Activated CD8-positive, alpha-beta memory T cell treated with anti-CD3 and anti-CD28 coated beads for 36 hours (primary cell): ENCODE measurements at regions not wholly inside any gene's neighbourhood (a gene's known extent, or its start where the extent isn't known, plus 50 kb on each side); places are given as distances from the start of the nearest gene placed in this dataset.
"Not testable (repeated sequence)": the region's sequence is repeated elsewhere in the genome, so short reads cannot be mapped to it uniquely, and the experiment has no call there.

Source experiments
- CTCF ChIA-PET: fragments of 350-600 bp; sonication (Branson Sonifier 250); formaldehyde crosslinking; loops from one replicate; lab custom pipeline; 2021; ENCODE audit warnings: antibody characterized with exemption; lab: Charles Lee
- POLR2A ChIA-PET: fragments of 350-600 bp; sonication (Branson Sonifier 250); formaldehyde crosslinking; loops from one replicate; lab custom pipeline; 2021; ENCODE audit warnings: antibody characterized with exemption; lab: Charles Lee

DNA sequence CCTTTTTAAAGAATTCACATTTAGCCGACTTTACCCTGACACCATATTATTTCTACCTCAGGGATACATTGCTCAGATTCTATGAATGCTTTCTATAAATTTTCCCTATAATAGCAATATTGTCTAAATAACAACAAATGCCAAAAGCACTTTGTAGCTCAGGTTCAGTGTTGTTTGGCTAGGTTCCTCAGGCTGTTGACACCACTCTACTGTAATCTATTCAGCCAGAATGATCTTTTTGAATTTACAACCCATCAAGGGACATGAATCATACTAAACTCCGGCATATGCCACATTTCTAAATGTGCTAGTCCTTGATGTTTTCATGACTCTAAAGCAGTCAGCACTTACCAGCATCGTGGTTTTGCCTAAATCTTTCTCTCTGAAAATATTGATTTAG lies 641.5 kb upstream of the CDH10 start:
- POLR2A ChIA-PET = no interaction called here
- CTCF ChIA-PET = no interaction called here

DNA sequence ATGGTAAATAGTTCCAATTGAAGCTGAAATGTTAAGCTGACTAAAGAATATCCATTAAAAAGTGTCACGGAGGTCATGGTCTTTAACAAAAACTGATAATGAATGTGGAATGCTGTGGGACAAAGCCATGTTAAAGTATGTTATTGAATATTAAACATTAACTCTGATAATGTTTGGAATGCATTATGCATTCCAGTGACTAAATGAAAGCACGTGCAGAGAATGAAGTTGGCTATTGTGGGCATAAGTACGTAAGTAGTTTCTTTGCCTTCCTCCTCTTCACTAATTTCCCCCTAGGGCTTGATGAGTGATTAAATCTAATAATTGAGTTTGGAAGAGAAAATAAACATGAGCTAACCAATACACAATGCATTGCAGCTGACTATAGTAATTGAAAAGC lies 640.4 kb upstream of the CDH10 start:
- ChIA-PET CTCF (no interaction called here), POLR2A (no interaction called here)

DNA sequence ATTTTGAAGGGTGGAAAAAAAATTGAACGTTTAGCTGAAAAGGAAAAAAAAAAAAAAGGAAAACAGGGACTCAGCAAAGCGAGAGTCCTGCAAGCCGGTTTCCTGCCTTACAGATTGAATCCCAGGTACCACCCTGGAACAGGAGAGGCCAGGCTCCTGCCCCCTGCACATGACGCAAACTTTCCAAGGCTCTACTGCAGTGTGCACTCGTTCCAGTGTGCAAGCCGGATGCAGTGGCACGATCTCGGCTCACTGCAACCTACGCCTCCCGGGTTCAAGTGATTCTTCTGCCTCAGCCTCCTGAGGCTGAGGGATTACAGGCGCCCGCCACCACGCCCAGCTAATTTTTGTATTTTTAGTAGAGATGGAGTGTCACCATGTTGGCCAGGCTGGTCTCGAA lies 618.7 kb upstream of the CDH10 start:
- POLR2A ChIA-PET, CTCF ChIA-PET: not testable (repeated sequence)

DNA sequence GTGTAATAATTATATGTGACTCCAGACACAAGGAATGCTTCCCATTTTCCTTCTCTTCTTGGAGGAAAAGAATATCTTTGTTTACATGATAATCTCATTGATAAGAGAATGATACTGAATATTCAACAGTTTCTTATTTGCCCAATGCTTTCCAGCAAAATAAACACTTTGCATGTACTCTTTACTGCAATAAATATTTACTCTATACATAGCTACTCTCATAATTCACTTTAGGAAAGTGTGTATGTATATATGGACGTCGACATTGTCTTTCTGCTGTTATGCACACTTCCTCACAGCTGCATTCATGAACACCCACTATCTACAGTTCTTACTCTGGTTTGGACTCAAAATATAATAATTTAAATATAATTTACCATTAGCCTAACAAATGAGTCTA lies 617.4 kb upstream of the CDH10 start:
- CTCF ChIA-PET = no interaction called here
- POLR2A ChIA-PET = no interaction called here

DNA sequence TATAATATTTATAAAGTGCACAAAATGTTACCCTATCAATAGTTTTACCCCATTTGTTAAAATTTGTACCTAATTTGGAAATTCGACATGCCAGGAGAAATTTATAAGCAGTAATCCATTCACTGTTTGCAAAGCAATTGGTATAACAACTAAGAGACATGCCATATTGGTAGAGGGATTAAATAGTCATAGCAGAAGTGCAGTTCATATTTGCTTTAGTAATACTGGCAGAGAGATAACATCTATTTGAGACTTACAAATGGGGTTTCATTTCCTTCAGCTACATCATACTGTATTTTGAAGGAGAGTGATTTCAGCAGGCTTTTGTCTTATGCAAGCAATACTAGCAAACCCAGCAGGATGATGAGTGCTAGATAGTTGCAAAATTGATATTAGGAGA lies 610.4 kb upstream of the CDH10 start:
- ChIA-PET POLR2A (no interaction called here), CTCF (no interaction called here)

DNA sequence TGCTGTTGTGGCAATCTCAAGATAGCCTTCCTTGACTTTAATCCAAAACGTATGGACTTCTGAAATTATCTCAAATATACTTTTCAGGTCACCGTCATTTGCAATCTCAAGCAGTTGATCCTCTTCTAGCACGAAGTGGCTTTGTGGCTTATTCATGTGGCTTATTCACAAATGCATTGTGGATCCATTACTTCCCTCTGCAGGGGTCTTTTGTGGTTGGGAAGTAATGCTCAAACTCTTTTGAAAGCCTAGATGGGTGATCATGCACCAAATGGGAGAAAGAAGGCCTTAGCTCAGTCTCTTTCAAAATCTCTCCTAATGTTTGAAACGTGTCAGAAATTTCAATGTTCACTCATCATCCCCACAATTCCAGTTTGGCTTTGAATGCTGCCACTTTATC lies 597.2 kb upstream of the CDH10 start:
- ChIA-PET POLR2A (no interaction called here), CTCF (no interaction called here)

DNA sequence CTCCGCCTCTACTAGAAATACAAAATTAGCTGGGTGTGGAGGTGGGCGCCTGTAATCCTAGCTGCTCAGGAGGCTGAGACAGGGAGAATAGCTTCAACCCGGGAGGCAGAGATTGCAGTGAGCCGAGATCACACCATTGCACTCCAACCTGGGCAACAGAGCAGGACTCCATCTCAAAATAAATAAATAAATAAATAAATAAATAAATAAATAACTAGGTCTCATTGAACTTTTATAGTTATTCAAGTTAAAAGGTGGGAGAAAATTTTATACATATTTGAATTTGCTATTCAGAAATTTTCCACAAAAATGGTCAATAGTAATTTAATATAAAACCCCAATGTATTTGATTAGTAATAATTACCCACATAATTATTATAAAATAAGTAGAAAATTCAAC lies 593.9 kb upstream of the CDH10 start:
- CTCF ChIA-PET, POLR2A ChIA-PET: not testable (repeated sequence)

DNA sequence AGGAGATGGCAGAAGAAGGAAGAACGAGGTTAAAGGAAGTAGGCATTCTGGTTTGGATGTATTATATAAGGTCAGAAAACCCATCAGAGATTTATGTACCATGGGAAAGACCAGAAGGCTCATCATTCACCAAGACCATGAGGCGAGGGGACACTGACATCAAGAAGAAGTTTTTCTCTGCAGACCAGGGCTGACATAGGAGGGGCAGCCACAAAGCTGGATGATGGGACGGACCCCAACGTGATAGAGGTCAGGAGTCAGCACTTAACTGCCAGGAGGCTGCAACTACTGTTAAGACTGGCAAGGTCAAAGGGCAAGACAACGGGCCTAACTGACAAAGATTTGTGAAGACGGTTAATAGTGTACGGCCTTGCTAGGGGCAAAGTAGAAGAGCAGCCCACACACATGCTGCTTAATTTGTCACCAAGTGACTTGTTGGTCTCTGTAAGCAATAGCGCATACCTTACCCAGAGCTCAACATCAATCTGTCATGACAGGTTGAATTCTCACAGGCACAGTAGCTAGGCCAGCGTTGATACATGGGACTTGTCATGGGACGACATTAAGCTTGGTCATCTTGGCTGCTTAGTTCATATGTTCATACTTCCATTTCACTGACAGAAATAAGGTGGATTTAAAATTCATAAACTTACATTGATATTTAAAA lies 579.7 kb upstream of the CDH10 start:
- POLR2A ChIA-PET = no interaction called here
- CTCF ChIA-PET = no interaction called here

DNA sequence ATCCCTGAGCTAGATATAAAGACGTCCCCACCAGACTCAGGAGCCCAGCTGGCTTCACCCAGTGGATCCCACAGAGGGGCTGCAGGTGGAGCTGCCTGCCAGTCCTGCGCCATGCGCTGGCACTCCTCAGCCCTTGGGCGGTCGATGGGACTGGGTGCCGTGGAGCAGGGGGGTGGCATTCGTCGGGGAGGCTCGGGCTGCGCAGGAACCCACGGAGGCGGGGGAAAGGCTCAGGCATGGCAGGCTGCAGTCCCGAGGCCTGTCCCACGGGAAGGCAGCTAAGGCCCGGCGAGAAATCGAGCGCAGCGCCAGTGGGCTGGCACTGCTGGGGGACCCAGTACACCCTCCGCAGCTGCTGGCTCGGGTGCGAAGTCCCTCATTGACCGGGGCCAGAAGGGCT lies 555.1 kb upstream of the CDH10 start:
- POLR2A ChIA-PET, CTCF ChIA-PET: not testable (repeated sequence)

DNA sequence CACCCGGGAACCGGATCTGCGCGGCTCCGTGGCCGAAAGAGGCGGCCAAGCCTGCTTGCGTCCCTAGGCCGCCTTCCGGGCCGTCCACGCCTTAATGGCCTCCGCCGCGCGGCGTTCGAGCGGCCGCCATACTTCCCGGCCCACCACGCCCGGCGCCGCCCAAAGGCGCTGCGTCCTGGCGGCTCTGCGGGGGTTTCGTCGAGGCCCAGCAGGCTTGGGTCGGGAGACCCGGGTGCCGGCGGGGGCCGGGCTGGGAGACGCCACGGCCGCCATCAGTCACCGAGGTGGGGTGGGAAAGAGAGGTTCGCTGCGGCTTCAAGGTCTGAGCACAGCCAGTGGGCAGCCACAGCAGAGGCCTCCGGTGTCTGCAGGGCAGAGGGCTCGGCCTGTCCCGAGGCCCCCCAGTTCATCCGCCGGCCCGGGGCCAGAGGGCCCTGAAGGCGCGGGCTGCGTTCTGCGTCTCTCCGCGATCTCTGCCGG lies 545.8 kb upstream of the CDH10 start:
- ChIA-PET POLR2A (no interaction called here), CTCF (no interaction called here)

DNA sequence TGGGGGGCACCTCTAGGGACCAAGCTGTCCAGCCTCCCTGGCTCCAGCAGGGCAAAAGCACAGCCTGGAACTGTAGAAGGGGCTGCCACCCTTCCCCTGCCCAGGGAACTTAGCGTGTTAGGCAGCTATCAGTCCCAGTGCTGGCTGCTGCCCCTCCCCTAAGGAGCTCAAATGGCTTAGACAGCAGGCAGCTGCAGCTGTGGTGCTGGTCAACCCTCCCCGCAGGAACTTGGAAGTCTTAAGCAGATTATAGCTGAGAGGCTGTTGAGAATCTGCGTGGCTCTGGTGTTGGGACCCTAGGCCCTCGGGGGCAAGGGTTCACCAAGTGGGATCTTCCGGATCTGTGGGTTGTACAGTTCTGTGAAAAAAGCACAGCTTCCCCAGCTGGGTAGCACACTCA lies 536.5 kb upstream of the CDH10 start:
- ChIA-PET POLR2A (no interaction called here), CTCF (no interaction called here)

DNA sequence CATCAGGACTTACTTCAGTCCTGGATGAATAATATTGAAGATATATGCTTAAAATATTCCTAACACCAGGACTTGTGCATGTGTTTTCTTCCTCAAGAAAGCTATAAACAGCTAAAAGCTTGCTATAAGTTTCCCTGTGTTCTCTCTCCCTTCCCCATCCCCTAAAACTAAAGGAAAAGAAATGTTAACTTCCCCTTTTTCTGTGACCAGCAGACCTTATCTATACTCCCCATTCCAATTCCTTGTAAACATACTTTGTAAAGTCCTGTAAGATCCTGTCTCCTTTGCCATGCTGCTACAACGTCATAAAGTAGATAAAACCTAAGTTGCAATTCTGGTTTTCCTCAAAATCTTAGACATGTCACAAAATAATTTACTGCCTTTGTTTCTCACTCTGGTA lies 517.8 kb upstream of the CDH10 start:
- POLR2A ChIA-PET = not testable (repeated sequence)

DNA sequence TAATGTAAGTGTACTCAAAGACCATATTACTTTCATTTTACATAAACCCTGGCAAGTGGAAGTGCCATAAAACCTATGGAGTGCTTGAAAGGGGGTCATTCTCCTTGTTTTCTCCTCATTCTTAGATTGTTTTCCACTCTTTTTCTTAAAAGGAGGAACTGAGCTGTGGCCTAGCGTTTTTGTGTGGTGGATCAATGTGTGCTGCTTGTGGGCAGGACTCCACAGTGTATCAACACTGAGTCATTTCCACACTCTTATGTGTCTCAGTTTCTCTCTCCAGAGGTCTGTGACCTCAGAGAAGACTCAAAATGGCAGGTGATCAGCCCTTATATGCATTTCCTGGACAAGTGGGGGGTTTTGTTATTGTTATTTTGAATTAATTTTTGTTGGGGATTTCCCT lies 516.1 kb upstream of the CDH10 start:
- POLR2A ChIA-PET = no interaction called here
- CTCF ChIA-PET = interaction anchor here (0.5 to 0.6 kb wide), 2 partner anchors 10 to 404 kb away, joined by 3 read pairs; no protein-coding TSS in a partner anchor

More for the DNA sequence above, 517.8 kb upstream of the CDH10 start:
- CTCF ChIA-PET = not testable (repeated sequence)

DNA sequence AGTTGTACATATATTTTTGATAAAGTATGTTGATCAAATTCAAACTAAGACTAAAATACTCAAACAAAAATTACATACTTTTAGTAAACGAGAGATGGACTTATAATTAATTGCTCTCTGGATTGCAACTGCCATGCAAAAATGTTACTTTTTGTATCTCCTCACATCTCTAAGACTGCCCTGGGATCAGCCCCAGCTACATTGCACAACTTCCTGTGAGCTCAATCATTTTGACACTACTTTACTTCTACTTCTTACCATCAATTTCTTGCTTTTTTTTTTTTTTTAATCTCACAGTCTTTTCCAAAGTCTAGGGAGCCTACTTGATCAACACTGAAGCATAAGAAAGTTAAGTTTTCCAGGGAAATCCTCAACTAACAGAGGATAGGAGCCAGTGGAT lies 506.0 kb upstream of the CDH10 start:
- POLR2A ChIA-PET = no interaction called here
- CTCF ChIA-PET = interaction anchor here (0.7 kb wide), 1 partner anchor 10 kb away, joined by 3 read pairs; no protein-coding TSS in a partner anchor

DNA sequence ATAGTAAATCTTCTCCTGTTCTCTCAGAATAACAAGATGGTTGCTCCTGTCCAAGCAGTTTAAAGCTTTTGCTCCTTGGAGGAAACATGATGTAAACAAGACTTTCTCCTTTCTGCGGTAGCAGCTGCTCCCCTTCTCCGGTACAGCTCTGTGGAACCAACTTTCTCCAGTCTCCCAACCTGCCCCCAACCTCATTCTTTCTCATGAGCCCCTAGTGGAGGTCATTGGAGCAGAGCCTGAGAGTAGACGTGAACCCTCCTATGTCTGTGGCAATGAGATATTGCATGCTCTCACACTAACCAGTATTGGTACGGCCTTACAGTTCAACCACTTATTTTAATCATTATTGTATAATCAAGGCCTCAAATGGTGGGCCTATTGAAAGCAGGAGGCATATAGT lies 483.8 kb upstream of the CDH10 start:
- CTCF ChIA-PET = no interaction called here
- POLR2A ChIA-PET = no interaction called here

DNA sequence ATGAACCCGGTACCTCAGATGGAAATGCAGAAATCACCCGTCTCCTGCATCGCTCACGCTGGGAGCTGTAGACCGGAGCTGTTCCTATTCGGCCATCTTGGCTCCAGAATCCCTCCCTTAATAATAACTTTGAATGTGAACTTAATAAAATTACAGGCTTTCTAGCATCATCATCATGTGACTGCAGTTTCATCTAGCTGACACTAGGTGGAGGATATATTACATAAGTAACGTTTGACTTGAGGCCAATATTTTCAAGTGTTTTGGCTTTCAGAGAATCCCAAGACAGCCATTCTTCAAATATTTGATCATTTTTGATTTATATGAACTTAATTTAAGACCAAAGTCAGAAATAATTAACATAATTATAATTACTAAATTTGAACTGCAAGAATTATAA lies 474.9 kb upstream of the CDH10 start:
- CTCF ChIA-PET = no interaction called here
- POLR2A ChIA-PET = no interaction called here

DNA sequence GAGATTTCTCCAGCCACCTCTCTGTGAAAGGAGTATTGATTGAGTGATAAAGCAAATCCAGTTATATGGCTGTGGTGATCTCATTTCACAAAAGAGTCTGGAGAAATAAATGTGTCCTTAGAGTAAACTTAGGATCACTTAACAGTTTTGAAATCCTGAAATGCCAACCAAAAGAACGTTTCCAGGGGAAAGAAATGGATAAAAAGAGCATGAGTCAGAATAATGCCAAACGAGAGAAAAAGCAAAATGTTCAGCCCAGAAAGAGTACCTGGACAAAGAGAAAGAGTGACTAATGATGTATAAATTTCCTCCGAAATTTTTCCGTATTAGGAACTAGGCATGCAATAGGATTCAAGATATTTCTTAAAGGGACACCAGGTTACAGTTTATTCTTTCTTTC lies 463.1 kb upstream of the CDH10 start:
- ChIA-PET POLR2A (no interaction called here), CTCF (no interaction called here)

DNA sequence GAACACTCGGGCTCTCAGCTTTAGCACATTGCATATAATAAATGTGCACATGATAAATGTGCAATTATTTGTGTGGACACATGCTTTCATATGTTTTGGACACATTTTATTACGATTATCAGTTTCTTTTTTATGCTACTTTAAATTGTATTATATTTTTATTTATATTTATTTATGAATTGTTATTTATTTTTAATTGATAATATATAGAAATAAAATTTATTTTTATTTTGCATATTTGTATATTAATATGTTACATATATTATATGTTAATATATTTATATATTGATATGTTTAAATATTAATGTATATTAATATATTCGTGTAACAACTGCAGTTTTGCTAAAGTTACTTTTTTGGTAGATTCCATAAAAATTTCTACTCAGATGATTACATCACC lies 454.8 kb upstream of the CDH10 start:
- CTCF ChIA-PET = no interaction called here
- POLR2A ChIA-PET = no interaction called here

DNA sequence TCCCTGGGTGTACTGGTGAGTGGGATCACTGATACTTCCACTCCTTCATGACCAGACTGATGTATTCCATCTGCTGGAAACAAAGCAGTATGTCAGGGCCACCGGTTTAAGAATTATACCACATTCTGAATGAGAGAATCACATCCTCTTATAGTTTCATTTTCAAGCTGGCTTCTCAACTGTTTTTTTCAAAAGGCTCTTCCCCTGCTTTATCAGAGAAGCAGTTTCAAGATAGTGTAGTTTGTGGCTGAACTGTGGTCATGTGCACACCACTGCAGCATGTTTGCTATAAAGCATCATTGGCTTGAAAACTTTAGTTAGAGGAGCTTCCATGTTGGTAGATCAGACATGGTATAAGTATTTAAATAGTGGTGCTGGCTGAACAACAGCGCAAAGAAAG lies 450.5 kb upstream of the CDH10 start:
- ChIA-PET POLR2A (no interaction called here), CTCF (no interaction called here)

DNA sequence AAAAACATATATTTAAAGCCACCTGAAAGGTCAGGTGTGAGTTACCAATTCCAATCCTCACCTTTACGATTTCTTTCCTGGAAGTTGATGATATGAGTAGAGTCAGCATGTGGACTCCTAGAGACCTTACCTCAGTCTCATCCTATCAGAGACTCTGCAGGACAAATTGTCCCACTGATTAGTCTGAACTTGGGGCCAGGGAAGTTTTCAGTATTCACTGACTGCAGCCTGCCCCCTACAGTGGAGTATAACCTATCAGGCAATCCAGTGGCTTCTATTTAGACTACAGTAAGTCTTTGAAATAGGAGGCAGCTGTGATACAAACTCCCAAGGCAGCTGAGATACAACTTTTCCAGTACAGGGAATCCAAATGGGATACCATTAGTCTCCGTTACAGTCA lies 449.4 kb upstream of the CDH10 start:
- ChIA-PET CTCF (no interaction called here), POLR2A (no interaction called here)

DNA sequence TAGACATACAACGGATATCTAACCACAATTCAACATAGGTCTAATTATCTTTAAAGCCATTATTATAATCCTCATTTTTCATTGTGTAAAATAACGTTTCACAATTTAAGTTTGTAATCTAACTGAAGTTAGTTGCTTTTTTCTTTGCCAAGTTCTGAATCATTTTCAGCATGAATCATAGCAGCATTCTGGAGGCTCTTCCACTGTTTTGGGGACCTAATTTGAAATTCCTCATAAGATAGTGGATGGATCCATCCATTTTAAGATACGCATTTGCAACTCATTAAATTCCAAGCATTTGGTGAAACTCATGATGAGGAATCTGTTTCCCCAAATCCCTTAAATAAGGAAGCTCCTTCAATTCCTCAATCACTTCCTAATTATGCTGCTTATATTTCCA lies 447.1 kb upstream of the CDH10 start:
- POLR2A ChIA-PET = no interaction called here
- CTCF ChIA-PET = no interaction called here

DNA sequence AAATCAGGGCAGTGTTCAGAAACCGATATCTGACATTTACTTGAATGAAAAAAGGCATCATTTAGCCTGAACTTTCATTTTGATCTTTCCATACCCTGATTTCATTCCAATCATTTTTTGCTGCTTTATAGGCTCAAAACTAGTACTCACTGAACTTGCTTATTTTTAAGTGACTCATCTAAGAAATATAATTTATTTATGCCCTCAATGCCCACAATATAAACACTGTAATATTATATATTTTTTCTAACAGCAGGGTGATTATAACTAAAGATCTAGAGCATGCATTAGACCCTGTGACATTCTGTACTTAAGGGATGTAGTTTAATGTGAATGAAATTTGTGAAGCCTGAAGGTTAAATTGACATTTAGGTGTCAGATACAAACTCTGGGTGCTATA lies 446.1 kb upstream of the CDH10 start:
- CTCF ChIA-PET = no interaction called here

More for the DNA sequence above, 446.1 kb upstream of the CDH10 start:
- POLR2A ChIA-PET = no interaction called here
